Transverse colon (tissue), 3 donors: ENCODE measurements at regions not wholly inside any gene's neighbourhood (a gene's known extent, or its start where the extent isn't known, plus 50 kb on each side); places are given as distances from the start of the nearest gene placed in this dataset.

Experiments used
- CTCF ChIP-seq, 5 experiments: fragments of 200-600 bp in 3 of 5; fragments of 450-650 bp in 2 of 5; sonication (generic) in 3 of 5; IDR thresholded peaks; 1 replicate in 2 of 5; 2 replicates in 3 of 5; pipeline ENCODE4 v1.5.1; 2016 to 2017; ENCODE audit warnings: antibody characterized with exemption in 5 of 5, inconsistent platforms in 3 of 5, mild to moderate bottlenecking in 2 of 5, moderate library complexity in 1 of 5
- POLR2A ChIP-seq: fragments of 450-650 bp; IDR thresholded peaks from one replicate; pipeline ENCODE4 v1.6.1; 2016; ENCODE audit warnings: antibody characterized with exemption, mild to moderate bottlenecking, moderate library complexity

- TF ChIP-seq CTCF (IDR thresholded peaks at IDR 0.05) (no peak), POLR2A (no peak)
Measured at GRCh38 chr4:55238407-55238806, 107.6 kb upstream of the SRD5A3 start.
